GM19328 (cell line): ENCODE measurements at regions not wholly inside any gene's neighbourhood (a gene's known extent, or its start where the extent isn't known, plus 50 kb on each side); places are given as distances from the start of the nearest gene placed in this dataset.
"Not testable (repeated sequence)": the region's sequence is repeated elsewhere in the genome, so short reads cannot be mapped to it uniquely, and the experiment has no call there.

Experiments used
- ATAC-seq: cut with Tn5 transposase; IDR thresholded peaks from one replicate; pipeline ENCODE4 v1.9.1; 2021; ENCODE audit warnings: mild to moderate bottlenecking, moderate library complexity; ENCODE audit not compliant: unreplicated experiment

GRCh38 chr3:33919312-33920120 lies 121.1 kb downstream of the PDCD6IP start:
- no peak for ATAC-seq

DNA sequence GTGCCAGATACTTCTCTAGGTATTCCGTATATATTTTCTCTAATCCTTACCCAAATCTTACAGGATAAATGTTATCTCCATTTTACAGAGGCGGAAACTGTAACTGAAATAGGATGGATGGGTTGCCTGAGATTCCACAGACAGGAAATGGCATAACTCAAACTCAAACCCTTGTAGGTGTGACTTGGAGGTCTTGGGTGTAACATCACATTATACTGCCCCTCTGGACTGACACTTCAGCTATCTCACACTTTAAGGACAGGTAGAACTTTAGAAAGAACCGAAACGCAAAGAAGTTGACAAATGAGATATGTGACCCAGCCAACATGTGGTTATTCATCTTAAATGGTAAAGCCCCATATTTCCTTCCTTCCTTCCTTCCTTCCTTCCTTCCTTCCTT lies 122.1 kb downstream of the PDCD6IP start:
- ATAC-seq: no peak

GRCh38 chr3:33921608-33922007 lies 123.2 kb downstream of the PDCD6IP start:
- no peak for ATAC-seq

- ATAC-seq: no peak
Observed at GRCh38 chr3:33926998-33927605, 128.7 kb downstream of the PDCD6IP start.

GRCh38 chr3:33929813-33930212 lies 131.4 kb downstream of the PDCD6IP start:
- ATAC-seq: no peak

DNA sequence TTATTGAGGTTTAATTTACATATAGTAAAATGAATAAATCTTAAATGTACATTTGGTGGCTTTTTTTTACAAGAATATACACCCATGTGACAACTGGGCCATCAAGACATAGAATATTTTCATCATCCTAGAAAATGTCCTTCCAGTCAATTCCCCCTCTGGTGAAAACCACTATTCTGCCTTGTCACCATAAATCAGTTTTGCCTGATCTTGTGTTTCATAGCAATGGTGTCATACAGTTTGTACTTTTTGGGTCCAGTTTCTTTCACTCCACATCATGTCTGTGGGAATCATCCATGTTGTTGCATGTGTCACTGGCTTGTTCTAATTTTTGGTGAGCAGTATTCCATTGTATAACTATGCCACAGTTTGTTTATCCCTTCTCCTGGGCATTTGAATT lies 133.1 kb downstream of the PDCD6IP start:
- no peak for ATAC-seq

DNA sequence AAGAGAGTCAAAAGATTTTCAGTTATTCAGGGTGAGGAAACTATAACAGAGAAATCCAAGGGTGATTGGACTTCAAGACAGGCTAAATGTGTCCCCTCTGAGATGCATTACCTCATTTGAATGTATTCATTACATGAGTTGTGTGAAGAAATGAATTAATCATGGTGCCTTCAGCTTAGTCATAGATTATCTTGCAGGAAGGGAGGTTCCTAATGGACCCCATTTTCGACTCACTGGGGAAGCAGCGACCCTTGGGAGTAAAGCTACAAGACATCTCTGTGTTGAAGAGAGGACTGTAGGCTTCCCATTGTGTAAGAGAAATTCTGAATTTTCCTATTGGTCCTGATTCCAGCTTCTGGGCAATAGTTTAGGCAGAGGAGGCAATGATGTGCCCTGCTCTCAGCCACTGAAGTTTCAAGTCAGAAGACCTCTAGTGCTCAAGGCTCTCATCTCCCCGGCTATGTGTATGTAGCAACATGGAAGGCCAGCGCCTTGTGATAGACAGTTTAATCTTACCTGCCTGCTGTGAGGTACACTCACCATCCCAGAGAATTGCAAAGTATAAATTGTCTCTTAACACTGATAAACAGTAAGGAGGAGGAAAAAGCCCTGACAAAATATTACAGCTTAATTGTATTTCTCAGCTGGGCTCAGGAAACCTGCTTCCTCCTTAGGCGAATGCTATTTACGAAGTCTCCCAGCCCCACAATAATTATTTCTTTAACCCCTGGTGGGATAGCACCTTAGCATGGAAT lies 133.8 kb downstream of the PDCD6IP start:
- no peak for ATAC-seq

- no peak for ATAC-seq
Observed at GRCh38 chr3:33936171-33936920, 137.9 kb downstream of the PDCD6IP start.

DNA sequence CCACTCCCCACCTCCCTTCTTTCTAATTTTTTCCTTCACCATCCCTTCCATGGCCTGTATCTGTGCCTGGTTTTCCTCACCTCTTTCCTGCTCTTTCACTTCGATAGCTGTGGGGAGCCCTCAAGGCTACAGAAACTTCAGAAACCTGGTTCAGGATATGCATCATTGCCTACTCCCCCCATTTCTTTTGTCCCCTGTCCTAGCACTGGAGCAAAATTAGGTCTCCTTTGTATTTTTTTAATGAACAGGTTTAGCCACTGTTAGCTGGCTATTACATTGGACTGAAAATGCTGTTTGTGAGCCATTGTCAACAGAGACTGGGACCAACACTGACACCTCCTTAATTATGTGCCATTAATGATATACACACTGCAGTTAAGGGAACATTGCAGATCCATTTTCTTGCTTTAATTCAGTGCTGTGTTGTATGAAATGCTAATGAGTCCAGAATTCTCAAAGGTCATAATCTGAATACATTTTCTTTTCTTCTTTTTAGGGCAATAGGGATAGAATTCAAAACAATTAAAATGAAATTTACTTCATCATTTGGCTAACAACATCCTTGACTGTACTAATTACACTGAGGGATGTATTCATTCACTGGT lies 138.6 kb downstream of the PDCD6IP start:
- ATAC-seq: no peak

DNA sequence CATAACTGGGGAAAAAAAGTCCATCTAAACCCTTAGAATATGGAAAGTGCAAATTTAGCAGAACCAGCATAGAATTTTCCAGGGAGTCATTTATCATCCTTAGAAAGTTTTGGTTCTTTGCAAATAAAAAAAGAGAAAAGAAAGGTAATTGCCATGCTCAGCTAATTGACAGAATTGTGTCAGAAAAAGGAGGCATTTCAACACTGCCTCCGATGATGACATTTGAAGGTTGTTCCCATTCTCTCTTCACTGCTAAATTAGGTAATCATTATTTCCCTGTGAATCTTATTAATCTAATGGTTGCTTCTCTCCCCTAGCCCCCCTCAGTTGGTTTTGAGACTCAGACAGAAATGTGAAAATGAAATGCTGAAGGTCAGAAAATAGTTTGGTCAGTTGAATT lies 139.2 kb downstream of the PDCD6IP start:
- no peak for ATAC-seq

DNA sequence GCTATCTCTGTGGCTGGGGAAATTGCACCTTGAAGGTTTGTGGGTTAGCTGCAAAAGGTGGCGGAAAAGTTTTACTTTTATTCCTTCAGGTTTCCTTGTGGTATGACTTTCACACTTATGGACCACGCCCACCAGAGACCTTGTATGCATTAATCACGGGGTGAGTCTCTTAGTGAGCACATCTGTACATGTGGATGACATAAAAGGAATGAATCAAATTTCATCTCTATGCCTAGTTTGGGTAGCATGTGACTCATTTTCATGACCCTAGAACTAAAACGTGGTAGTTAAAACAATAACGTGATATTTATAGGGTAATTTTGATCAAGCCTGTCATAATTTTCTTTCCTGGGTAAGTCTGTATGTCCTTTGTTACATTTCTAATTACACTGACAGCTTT lies 141.7 kb downstream of the PDCD6IP start:
- ATAC-seq: no peak

DNA sequence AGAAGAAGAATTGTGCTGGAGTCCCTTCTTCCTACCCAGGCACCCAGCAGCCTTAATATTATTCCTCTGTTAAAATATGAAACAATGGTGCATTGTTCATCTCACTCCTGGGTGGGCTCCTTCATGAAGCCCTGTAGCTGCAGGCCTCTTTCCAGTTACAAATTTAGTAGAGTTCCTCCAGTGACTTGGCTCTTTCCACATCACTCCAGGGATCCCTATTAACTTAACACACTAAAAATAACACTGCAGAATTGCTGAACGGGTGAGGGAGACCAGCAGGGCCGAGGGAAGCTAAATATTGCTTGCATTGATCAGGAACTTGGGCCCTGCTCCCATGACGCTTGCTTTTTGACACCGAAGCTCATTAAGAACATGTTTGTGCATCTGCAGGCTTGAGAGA lies 142.3 kb downstream of the PDCD6IP start:
- no peak for ATAC-seq

DNA sequence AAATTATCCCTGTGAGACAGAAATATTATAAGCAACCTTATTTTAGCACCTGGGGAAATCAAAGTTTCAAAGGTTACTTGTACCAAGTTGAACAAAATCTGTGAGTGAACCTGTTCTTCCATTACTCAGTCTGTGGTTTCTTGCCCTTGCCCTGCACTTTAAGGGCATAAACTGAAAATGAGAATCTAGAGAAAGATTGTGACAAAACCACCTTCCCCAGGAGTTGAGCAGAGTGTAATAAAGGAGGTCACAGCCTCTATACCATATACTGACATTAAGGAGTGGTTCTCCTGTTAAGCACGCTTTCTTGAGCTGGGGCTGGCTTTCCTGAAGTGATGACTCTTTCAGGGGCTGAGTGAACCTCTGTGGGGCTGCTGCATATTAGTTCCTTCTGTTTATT lies 143.4 kb downstream of the PDCD6IP start:
- ATAC-seq: no peak

DNA sequence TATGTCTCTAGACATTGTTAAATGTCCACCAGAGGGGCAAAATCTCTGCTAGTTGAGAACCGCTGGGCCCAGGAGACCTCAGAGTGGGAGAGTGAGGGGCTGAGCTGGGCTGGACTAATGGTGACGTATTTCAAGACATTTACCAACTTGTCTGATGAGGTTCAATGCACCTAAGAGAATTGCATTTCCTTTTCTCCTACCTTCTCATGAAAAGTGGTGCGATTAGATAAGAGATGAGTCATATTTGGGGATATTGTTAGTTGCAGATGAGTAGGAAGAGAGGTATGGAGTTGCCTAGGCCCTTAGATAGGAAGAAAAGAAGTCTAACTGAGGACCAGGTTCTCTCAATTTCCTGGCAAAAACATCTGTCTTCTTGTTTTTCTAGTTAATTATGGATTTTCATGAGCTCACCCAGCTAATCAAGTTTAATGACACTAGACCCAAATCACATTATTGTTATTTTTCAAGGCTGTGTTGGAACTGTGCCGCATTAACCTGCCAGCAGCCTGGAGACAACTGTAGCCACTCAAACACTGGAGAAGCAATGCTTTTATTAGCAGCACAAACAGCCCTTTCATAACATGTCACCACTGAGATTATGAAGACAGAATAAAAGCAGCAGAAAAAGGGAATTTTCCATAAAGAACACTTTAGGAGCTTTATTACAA lies 144.2 kb downstream of the PDCD6IP start:
- ATAC-seq: no peak

DNA sequence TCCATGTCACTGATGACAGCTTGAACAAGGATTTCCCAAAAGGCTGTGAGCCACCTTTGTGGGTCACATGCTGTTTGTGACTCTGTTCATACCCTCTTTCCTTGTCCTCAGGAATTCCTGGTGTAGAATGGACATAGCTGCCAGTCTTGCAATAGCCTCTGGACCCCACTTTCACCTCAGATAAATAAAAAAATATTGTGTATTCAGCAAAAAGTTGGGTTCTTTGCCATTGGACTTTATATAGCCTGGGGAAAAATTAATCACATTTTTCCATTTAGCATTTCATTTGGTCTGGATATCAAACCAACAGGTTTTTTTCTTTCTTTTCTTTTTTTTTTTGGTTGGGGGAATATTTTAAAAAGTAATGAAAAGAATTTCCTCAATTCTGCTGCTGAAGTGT lies 144.8 kb downstream of the PDCD6IP start:
- no peak for ATAC-seq

- not testable (repeated sequence) for ATAC-seq
Observed at GRCh38 chr3:33946612-33947011, 148.2 kb downstream of the PDCD6IP start.

DNA sequence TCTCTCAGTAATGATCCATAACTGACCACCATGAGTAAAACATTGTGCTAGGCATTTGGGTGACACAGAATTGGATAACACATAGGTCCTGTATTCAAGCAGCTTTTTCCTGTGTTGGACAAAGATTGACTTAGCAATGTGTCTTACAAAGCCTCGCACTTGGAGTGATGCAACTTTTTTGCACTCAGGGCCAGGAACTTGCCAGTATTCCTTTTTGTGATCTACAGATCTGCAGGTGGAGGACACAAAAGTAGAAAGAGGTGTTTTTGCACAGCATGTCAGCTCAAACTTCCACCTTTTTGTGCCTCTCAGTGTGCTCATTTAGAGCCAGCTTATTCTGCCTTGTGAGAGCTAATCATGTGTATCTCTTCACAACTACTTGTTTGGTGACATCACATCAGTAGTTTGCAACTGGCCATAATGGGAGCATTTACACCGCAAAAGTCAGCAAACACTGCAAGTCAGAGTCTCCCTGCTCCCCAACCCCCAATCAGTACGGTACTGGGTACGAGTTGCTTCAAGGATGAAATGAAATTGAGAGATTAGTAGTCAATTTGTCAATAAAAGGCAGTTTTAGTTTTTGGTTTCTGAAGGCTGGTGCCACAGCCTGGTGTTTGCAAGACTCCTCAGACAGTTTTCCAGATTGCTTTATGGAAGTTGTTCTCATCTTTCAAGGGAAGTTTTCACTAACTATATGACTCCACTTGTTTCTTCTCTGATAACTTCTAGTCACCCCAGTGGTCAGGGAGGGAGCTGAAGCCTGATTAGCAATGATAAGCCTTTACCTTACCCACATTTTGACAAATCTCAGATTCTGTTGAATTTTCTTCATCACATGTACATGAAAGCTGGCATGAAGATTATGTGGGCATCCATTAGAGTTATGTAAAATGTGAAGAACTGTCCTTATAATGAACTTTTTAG lies 149.1 kb downstream of the PDCD6IP start:
- no peak for ATAC-seq

- no peak for ATAC-seq
Observed at GRCh38 chr3:33949074-33949473, 150.6 kb downstream of the PDCD6IP start.

DNA sequence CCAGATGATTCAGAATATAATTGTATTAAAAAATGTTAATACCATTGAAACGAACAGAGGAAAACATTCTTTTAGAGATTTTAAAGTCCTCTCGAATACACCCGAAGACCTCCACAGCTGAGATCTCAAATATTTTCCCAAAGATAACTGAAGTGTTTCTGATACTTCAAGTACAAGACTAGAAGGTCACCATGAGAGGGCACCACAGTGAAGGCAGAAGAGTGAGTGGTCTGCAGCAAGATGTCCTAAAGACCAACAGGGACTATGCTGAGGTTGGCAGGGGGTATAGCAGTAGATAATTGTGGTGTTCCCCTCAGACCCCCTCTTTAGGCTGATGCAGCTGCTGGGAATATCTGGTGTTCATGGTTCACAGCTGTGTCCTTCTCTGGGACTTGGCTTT lies 156.5 kb downstream of the PDCD6IP start:
- no peak for ATAC-seq
